Loucy (cell line): ENCODE measurements at regions not wholly inside any gene's neighbourhood (a gene's known extent, or its start where the extent isn't known, plus 50 kb on each side); places are given as distances from the start of the nearest gene placed in this dataset.

Source experiments
- H2AFZ ChIP-seq: fragments of 200-600 bp; sonication (generic); 2 replicates; pipeline ENCODE4 v1.6.0; 2016; ENCODE audit warnings: antibody characterized with exemption, mild to moderate bottlenecking, low read length, moderate library complexity
- H3F3A ChIP-seq: fragments of 200-600 bp; 2 replicates; pipeline ENCODE4 v1.6.0; 2016; ENCODE audit warnings: antibody characterized with exemption, low read depth, mild to moderate bottlenecking
- H3K27me3 ChIP-seq: fragments of 200-600 bp; sonication (generic); 2 replicates; pipeline ENCODE4 v1.6.1; 2014; ENCODE audit warnings: low read length, mild to moderate bottlenecking; ENCODE audit not compliant: insufficient read depth, poor library complexity, severe bottlenecking
- H3K36me3 ChIP-seq: fragments of 200-600 bp; sonication (generic); 2 replicates; pipeline ENCODE4 v1.6.1; 2016; ENCODE audit warnings: low read length; ENCODE audit not compliant: insufficient read depth
- H3K4me1 ChIP-seq: fragments of 200-600 bp; sonication (generic); 2 replicates; pipeline ENCODE4 v1.5.1; 2014; ENCODE audit warnings: low read length, mild to moderate bottlenecking; ENCODE audit not compliant: insufficient read depth, poor library complexity, severe bottlenecking
- H3K4me2 ChIP-seq: fragments of 200-600 bp; sonication (generic); 2 replicates; pipeline ENCODE4 v1.6.0; 2014; ENCODE audit warnings: antibody characterized with exemption, low read length, low read depth, mild to moderate bottlenecking; ENCODE audit not compliant: poor library complexity, severe bottlenecking
- H3K4me3 ChIP-seq: fragments of 200-600 bp; sonication (generic); 2 replicates; pipeline ENCODE4 v1.5.1; 2014; ENCODE audit warnings: low read length, mild to moderate bottlenecking, mixed read lengths; ENCODE audit not compliant: poor library complexity, severe bottlenecking
- H3K79me2 ChIP-seq: fragments of 200-600 bp; sonication (generic); 2 replicates; pipeline ENCODE4 v1.6.1; 2014; ENCODE audit warnings: low read length; ENCODE audit not compliant: insufficient read depth
- H3K9ac ChIP-seq: fragments of 200-600 bp; sonication (generic); 2 replicates; pipeline ENCODE4 v1.6.0; 2014; ENCODE audit warnings: mild to moderate bottlenecking, low read depth, low read length, moderate library complexity; ENCODE audit not compliant: poor library complexity, severe bottlenecking
- H3K9me2 ChIP-seq: fragments of 200-600 bp; sonication (generic); replicated peaks from 2 replicates; pipeline ENCODE4 v1.6.1; 2016; ENCODE audit warnings: low read depth, low read length, mixed read lengths
- H3K9me3 ChIP-seq: fragments of 200-600 bp; sonication (generic); 2 replicates; pipeline ENCODE4 v1.6.1; 2014; ENCODE audit warnings: mild to moderate bottlenecking, antibody characterized with exemption, low read length, low read depth; ENCODE audit not compliant: insufficient read depth
- H4K20me1 ChIP-seq: fragments of 200-600 bp; sonication (generic); 2 replicates; pipeline ENCODE4 v1.6.0; 2014; ENCODE audit warnings: antibody characterized with exemption, low read length, mild to moderate bottlenecking; ENCODE audit not compliant: insufficient read depth, poor library complexity, severe bottlenecking
- CTCF ChIP-seq: fragments of 200-600 bp; sonication (generic); conservative IDR thresholded peaks from 2 replicates; pipeline ENCODE4 v1.5.1; 2014; ENCODE audit warnings: mild to moderate bottlenecking, antibody characterized with exemption, low read length
- EZH2phosphoT487 ChIP-seq: fragments of 200-600 bp; IDR thresholded peaks from 2 replicates; pipeline ENCODE4 v1.6.1; 2018; ENCODE audit warnings: antibody characterized with exemption, mild to moderate bottlenecking, moderate library complexity, borderline replicate concordance

GRCh38 chr2:200137271-200137670 is 169.2 kb upstream of the SPATS2L start:
- H3K4me1 ChIP-seq: no peaks in the 10 kb centered on the region
- no peaks in the 10 kb centered on the region for H3K9me2 ChIP-seq
- no peak overlapping the region for H3K4me3 ChIP-seq
- no peaks in the 10 kb centered on the region for H4K20me1 ChIP-seq
- H3K9ac ChIP-seq: no peak overlapping the region
- H3K27me3 ChIP-seq: no peaks in the 10 kb centered on the region
- no peak overlapping the region for H3K4me2 ChIP-seq
- no peaks in the 10 kb centered on the region for H3K9me3 ChIP-seq
- no peaks in the 10 kb centered on the region for H3K79me2 ChIP-seq
- H3K36me3 ChIP-seq: no peaks in the 10 kb centered on the region
- TF ChIP-seq EZH2phosphoT487 (no peak), CTCF (no peak)
- no peaks in the 10 kb centered on the region for H3F3A ChIP-seq
- no peak overlapping the region for H2AFZ ChIP-seq

DNA sequence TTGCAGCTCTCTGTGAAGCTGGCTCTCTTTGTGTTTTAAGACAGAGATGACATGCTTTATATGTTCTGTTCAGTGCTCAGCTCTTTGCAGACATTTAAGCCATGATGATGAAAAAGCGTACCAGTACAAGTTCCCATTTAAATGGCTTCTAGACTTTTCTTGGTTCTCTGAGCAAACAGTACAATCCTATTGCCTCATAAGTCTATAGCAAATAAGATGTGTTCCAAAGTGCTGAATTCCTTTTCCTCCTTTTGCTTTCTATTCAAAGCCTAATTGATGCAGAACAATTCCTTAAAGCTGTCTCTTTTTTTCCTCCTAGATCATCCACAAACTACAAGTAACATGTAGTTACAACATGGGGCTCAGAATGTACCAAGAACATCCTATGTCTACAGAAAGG is 168.8 kb upstream of the SPATS2L start:
- H3F3A ChIP-seq: no peaks in the 10 kb centered on the region
- no peaks in the 10 kb centered on the region for H3K4me1 ChIP-seq
- no peaks in the 10 kb centered on the region for H3K9me2 ChIP-seq
- H3K4me2 ChIP-seq: no peak overlapping the region
- no peaks in the 10 kb centered on the region for H3K27me3 ChIP-seq
- TF ChIP-seq CTCF (no peak), EZH2phosphoT487 (no peak)
- no peaks in the 10 kb centered on the region for H3K36me3 ChIP-seq
- H3K9me3 ChIP-seq: no peaks in the 10 kb centered on the region
- H3K4me3 ChIP-seq: no peak overlapping the region
- H3K79me2 ChIP-seq: no peaks in the 10 kb centered on the region
- H3K9ac ChIP-seq: no peak overlapping the region
- no peaks in the 10 kb centered on the region for H4K20me1 ChIP-seq
- H2AFZ ChIP-seq: no peak overlapping the region

DNA sequence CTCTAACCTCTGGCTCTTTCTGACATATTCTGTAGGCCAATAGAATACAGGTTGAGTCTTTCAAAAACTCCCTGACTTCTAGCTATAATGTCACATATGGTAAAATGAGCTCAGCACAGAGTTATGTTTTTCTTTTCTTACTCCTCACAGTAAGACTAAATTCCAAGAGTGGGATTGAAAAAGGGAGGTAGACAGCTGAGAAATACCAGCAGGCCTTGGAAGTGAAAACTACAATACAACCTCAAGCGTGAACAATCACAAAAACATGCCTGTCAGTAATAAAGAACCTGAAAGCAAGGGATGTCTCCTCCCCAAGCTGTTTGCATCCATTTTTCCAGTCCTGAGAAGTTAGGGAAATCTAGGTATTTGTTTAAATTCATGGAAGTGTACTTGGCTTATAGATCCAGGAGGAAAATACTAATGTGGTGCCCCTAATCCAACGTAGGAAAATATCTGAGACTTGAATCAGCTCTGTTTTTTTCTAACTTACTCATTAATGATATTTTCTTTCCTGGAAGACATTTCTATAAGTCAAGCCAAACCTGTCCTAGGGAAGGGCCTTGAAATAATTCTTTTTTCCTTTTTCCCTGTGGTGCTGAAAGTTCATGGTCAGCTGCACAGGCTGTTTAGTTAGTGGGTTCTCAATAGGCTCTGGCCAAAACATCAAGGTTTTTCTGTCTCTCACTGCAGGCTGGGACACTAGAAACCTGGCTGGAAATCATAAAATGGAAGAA is 167.9 kb upstream of the SPATS2L start:
- no peak overlapping the region for H3K4me2 ChIP-seq
- no peak for TF ChIP-seq EZH2phosphoT487
- TF ChIP-seq CTCF: no peak
- no peaks in the 10 kb centered on the region for H3K9me2 ChIP-seq
- H3K9me3 ChIP-seq: no peaks in the 10 kb centered on the region
- H3K4me3 ChIP-seq: no peak overlapping the region
- no peaks in the 10 kb centered on the region for H4K20me1 ChIP-seq
- H3K79me2 ChIP-seq: no peaks in the 10 kb centered on the region
- no peak overlapping the region for H3K9ac ChIP-seq
- H2AFZ ChIP-seq: no peak overlapping the region
- H3F3A ChIP-seq: no peaks in the 10 kb centered on the region
- H3K27me3 ChIP-seq: no peaks in the 10 kb centered on the region
- no peaks in the 10 kb centered on the region for H3K36me3 ChIP-seq
- H3K4me1 ChIP-seq: no peaks in the 10 kb centered on the region
